Tibial artery (tissue), 4 donors: ENCODE measurements at regions not wholly inside any gene's neighbourhood (a gene's known extent, or its start where the extent isn't known, plus 50 kb on each side); places are given as distances from the start of the nearest gene placed in this dataset.

Source experiments
- DNase-seq, 2 donors: peaks; one replicate each; pipeline ENCODE4 v3.0.0-alpha.2; 2019
- H3K27ac ChIP-seq, 2 donors: fragments of 200-600 bp; sonication (generic) in 1 of 2; 1 replicate in 1 of 2; 2 replicates in 1 of 2; pipeline ENCODE4 v1.5.1; 2018 to 2019; ENCODE audit warnings: mild to moderate bottlenecking in 1 of 2
- H3K27me3 ChIP-seq, 2 donors: fragments of 200-600 bp; sonication (generic) in 1 of 2; one replicate each; pipeline versions ENCODE4 v1.5.1 to v1.6.0; 2016 to 2019
- H3K36me3 ChIP-seq, 3 donors: fragments of 200-600 bp; sonication (generic) in 2 of 3; one replicate each; pipeline ENCODE4 v1.5.1; 2016 to 2019; ENCODE audit warnings: mild to moderate bottlenecking in 2 of 3
- H3K4me1 ChIP-seq, 4 donors: fragments of 200-600 bp; sonication (generic) in 2 of 4; 1 replicate in 3 of 4; 2 replicates in 1 of 4; pipeline ENCODE4 v1.5.1; 2016 to 2019
- H3K4me3 ChIP-seq, 2 donors: fragments of 200-600 bp; sonication (generic) in 1 of 2; 1 replicate in 1 of 2; 2 replicates in 1 of 2; pipeline ENCODE4 v1.5.1; 2018 to 2019; ENCODE audit warnings: mild to moderate bottlenecking in 2 of 2
- H3K9me3 ChIP-seq, 3 donors: fragments of 200-600 bp; sonication (generic) in 1 of 3; one replicate each; pipeline ENCODE4 v1.5.1; 2016 to 2019
- intact Hi-C: fragments of 100-400 bp; cut with DNase I; formaldehyde crosslinking; loops from one replicate; pipeline ENCODE4 v1.15.0; 2023; ENCODE audit warnings: low total_unique reads
- TF ChIP-seq, protein P1 (sequence below), 2 experiments: fragments of 200-600 bp in 1 of 2; fragments of 450-650 bp in 1 of 2; IDR thresholded peaks; one replicate each; pipeline ENCODE4 v1.5.1; 2017 to 2019; ENCODE audit warnings: antibody characterized with exemption in 2 of 2, mild to moderate bottlenecking in 1 of 2, moderate library complexity in 1 of 2

GRCh38 chr1:157240495-157241184, 102.4 kb upstream of the ETV3 start:
- Histone ChIP-seq H3K9me3 (no peaks in the 10 kb centered on the region), H3K36me3 (no peaks in the 10 kb centered on the region), H3K4me3 (no peak overlapping the region), H3K27me3 (peaks cover 0 to 12% of the 10 kb centered on the region in 2 donors), H3K4me1 (no peaks in the 10 kb centered on the region), H3K27ac (no peak overlapping the region)
- intact Hi-C loops: no loop called here
- DNase-seq: no peak
- TF ChIP-seq, protein P1, sequence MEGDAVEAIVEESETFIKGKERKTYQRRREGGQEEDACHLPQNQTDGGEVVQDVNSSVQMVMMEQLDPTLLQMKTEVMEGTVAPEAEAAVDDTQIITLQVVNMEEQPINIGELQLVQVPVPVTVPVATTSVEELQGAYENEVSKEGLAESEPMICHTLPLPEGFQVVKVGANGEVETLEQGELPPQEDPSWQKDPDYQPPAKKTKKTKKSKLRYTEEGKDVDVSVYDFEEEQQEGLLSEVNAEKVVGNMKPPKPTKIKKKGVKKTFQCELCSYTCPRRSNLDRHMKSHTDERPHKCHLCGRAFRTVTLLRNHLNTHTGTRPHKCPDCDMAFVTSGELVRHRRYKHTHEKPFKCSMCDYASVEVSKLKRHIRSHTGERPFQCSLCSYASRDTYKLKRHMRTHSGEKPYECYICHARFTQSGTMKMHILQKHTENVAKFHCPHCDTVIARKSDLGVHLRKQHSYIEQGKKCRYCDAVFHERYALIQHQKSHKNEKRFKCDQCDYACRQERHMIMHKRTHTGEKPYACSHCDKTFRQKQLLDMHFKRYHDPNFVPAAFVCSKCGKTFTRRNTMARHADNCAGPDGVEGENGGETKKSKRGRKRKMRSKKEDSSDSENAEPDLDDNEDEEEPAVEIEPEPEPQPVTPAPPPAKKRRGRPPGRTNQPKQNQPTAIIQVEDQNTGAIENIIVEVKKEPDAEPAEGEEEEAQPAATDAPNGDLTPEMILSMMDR (IDR thresholded peaks at IDR 0.05): no peak

GRCh38 chr1:157239936-157240335, 101.7 kb upstream of the ETV3 start:
- TF ChIP-seq, protein P1 (IDR thresholded peaks at IDR 0.05): no peak
- intact Hi-C loops: no loop called here
- Histone ChIP-seq H3K27me3 (peaks cover 0 to 7% of the 10 kb centered on the region in 2 donors), H3K36me3 (no peaks in the 10 kb centered on the region), H3K4me1 (no peaks in the 10 kb centered on the region), H3K27ac (no peak overlapping the region), H3K4me3 (no peak overlapping the region), H3K9me3 (no peaks in the 10 kb centered on the region)
- no peak for DNase-seq

GRCh38 chr1:157238585-157238984, 100.4 kb upstream of the ETV3 start:
- Histone ChIP-seq H3K27me3 (peaks cover 0 to 7% of the 10 kb centered on the region in 2 donors), H3K9me3 (no peaks in the 10 kb centered on the region), H3K4me1 (no peaks in the 10 kb centered on the region), H3K36me3 (no peaks in the 10 kb centered on the region), H3K4me3 (no peak overlapping the region), H3K27ac (no peak overlapping the region)
- intact Hi-C loops: no loop called here
- DNase-seq: no peak
- TF ChIP-seq, protein P1 (IDR thresholded peaks at IDR 0.05): no peak

DNA sequence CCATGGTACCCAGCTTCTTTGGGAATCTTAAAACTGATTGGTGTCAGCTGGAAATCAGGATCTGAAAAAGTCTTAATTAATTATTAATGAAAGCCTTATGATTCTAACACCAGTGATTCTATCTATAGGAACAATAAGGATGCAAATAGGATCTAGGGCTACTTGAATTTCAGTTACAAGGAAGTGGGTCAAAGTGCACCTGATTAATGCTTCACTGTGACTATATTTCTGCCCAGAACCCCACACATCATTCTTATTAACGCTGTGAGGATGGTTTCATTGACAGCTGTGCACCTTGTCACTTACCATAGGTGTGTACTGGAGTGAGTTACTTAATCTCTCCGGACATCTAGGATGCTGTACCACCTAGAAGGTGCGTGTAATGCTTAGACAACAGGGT, 99.8 kb upstream of the ETV3 start:
- no peak overlapping the region for H3K27ac ChIP-seq
- intact Hi-C loops: no loop called here
- TF ChIP-seq, protein P1 (IDR thresholded peaks at IDR 0.05): no peak

DNA sequence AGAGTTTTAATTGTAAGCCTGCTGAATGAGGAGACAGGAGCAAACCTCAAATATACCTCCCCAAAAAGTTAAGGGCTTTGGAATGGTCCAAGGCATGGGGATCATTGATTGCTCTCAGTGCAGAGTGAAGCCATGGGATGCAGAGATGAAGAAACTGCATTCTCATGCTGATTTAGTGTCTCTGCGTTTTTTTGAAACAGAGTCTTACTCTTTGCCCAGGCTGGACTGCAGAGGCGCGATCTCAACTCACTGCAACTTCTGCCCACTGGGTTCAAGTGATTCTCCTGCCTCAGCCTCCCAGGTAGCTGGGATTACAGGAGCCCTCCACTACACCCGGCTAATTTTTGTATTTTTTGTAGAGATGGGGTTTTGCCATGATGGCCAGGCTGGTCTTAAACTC, 99.3 kb upstream of the ETV3 start:
- Histone ChIP-seq H3K36me3 (no peaks in the 10 kb centered on the region), H3K4me3 (no peak overlapping the region), H3K4me1 (no peaks in the 10 kb centered on the region), H3K9me3 (no peaks in the 10 kb centered on the region), H3K27ac (no peak overlapping the region), H3K27me3 (peaks cover 0 to 7% of the 10 kb centered on the region in 2 donors)
- intact Hi-C loops: no loop called here
- DNase-seq: no peak
- TF ChIP-seq, protein P1 (IDR thresholded peaks at IDR 0.05): no peak

More for the DNA sequence above, 99.8 kb upstream of the ETV3 start:
- H3K36me3 ChIP-seq: no peaks in the 10 kb centered on the region
- no peak overlapping the region for H3K4me3 ChIP-seq
- H3K27me3 ChIP-seq: peaks cover 0 to 7% of the 10 kb centered on the region in 2 donors
- H3K9me3 ChIP-seq: no peaks in the 10 kb centered on the region
- no peaks in the 10 kb centered on the region for H3K4me1 ChIP-seq
- no peak for DNase-seq
